ENCODE measurements at regions not wholly inside any gene's neighbourhood (a gene's known extent, or its start where the extent isn't known, plus 50 kb on each side); places are given as distances from the start of the nearest gene placed in this dataset.

DNA sequence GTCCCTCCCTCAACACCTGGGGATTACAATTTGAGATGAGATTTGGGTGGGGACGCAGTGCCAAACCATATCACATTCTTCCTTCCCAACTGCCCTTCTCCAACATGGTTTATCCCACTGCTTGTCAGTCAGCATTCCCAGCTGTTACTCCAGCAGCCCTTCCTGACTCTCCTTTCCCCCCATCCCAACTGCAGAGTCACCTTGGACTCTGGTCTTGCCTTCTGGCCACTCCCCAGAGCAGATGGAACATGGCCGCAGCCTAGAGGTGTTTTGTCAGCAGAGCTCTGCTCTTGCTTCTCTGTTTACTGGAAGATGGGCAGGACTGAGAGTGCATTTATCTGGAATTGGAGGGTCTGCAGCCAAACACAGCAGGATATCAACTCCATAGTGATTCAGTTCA lies 51.2 kb upstream of the MEX3C start:
- Histone ChIP-seq H3K4me3 (ENCODE audit: low read depth in 1 of 2, low read length in 2 of 2) (no peak overlapping the region), H3K27me3 (ENCODE audit: insufficient read depth, low read length, poor library complexity) (no peaks in the 10 kb centered on the region), H3K9me3 (ENCODE audit: insufficient read depth, low read length, severe bottlenecking) (no peaks in the 10 kb centered on the region), H3K36me3 (ENCODE audit: insufficient read depth, low read length) (no peaks in the 10 kb centered on the region), H2AFZ (ENCODE audit: low read depth, low read length) (no peak overlapping the region), H4K20me1 (ENCODE audit: insufficient read depth, low read length) (no peaks in the 10 kb centered on the region), H3K79me2 (ENCODE audit: insufficient read depth, low read length) (no peaks in the 10 kb centered on the region), H3K4me1 (ENCODE audit: insufficient read depth, low read length) (no peaks in the 10 kb centered on the region), H3K4me2 (ENCODE audit: insufficient read depth, low read length) (no peak overlapping the region), H3K9ac (ENCODE audit: low read depth, low read length) (no peak overlapping the region), H3K27ac (ENCODE audit: low read length) (no peak overlapping the region)
- DNase-seq, result no peak
- no peak for ATAC-seq (ENCODE audit: insufficient read depth, low read depth)
- TF ChIP-seq, protein P1, sequence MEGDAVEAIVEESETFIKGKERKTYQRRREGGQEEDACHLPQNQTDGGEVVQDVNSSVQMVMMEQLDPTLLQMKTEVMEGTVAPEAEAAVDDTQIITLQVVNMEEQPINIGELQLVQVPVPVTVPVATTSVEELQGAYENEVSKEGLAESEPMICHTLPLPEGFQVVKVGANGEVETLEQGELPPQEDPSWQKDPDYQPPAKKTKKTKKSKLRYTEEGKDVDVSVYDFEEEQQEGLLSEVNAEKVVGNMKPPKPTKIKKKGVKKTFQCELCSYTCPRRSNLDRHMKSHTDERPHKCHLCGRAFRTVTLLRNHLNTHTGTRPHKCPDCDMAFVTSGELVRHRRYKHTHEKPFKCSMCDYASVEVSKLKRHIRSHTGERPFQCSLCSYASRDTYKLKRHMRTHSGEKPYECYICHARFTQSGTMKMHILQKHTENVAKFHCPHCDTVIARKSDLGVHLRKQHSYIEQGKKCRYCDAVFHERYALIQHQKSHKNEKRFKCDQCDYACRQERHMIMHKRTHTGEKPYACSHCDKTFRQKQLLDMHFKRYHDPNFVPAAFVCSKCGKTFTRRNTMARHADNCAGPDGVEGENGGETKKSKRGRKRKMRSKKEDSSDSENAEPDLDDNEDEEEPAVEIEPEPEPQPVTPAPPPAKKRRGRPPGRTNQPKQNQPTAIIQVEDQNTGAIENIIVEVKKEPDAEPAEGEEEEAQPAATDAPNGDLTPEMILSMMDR (IDR thresholded peaks at IDR 0.05; ENCODE audit: borderline replicate concordance, extremely low read depth, low read length, poor library complexity, severe bottlenecking), result no peak
- TF ChIP-seq EZH2 (IDR thresholded peaks at IDR 0.05; ENCODE audit: borderline replicate concordance, low read depth, low read length, severe bottlenecking), result no peak

DNA sequence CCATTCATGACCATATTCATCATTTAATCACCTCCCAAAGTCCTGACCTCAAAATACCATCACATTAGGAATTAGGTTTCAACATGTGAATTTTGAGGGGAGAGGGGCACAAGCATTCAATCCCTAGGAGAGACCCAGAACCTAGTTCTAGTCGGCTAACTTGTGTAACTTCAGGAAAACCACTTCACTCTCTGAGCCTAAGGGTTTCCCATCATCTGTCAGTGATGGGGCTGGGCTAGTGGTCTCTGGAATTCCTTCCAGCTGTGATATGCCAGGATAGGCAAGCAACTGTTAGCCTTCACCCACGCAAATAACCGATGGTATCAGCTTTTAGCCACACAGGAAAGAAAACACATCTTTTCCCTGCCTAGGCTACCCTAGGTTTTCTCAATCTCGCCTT lies 52.5 kb upstream of the MEX3C start:
- Histone ChIP-seq H3K9ac (ENCODE audit: low read depth, low read length) (no peak overlapping the region), H2AFZ (ENCODE audit: low read depth, low read length) (no peak overlapping the region), H4K20me1 (ENCODE audit: insufficient read depth, low read length) (no peaks in the 10 kb centered on the region), H3K4me2 (ENCODE audit: insufficient read depth, low read length) (no peak overlapping the region), H3K4me1 (ENCODE audit: insufficient read depth, low read length) (no peaks in the 10 kb centered on the region), H3K36me3 (ENCODE audit: insufficient read depth, low read length) (no peaks in the 10 kb centered on the region), H3K79me2 (ENCODE audit: insufficient read depth, low read length) (no peaks in the 10 kb centered on the region), H3K27ac (ENCODE audit: low read length) (no peak overlapping the region), H3K9me3 (ENCODE audit: insufficient read depth, low read length, severe bottlenecking) (no peaks in the 10 kb centered on the region), H3K27me3 (ENCODE audit: insufficient read depth, low read length, poor library complexity) (no peaks in the 10 kb centered on the region), H3K4me3 (ENCODE audit: low read depth in 1 of 2, low read length in 2 of 2) (no peak overlapping the region)
- ATAC-seq (ENCODE audit: insufficient read depth, low read depth) (no peak), DNase-seq (no peak)
- TF ChIP-seq, protein P1 (IDR thresholded peaks at IDR 0.05; ENCODE audit: borderline replicate concordance, extremely low read depth, low read length, poor library complexity, severe bottlenecking), result no peak
- TF ChIP-seq EZH2 (IDR thresholded peaks at IDR 0.05; ENCODE audit: borderline replicate concordance, low read depth, low read length, severe bottlenecking), result no peak

DNA sequence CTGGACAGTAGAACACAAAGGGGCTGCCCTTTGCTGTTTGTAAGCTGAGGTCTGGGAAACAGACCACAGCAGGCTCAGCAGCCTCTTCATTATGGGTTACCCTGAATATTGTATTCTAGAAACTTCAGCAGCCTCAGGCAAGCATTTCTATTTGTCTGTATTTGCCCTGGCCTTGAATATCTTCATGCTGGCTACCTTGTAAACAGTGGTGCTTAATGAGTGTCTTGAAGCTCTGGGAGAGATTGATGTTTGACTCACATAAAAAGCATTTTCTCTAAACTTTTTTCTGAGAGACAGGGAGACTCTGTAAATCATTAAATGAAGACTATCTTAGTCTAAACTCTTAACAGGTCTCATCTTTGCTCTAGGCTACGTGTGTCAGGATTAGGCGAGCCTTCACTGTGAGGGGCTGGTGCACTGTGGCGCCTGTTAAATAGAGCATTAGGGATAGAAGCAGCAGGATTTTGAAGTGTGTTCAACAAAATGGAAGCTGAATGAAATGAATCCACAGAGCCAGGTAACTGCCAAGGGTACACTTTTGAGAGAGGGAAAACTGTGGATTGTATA lies 53.1 kb upstream of the MEX3C start:
- no peak overlapping the region for H3K27ac ChIP-seq (ENCODE audit: low read length)
- no peak overlapping the region for H2AFZ ChIP-seq (ENCODE audit: low read depth, low read length)
- H3K9ac ChIP-seq (ENCODE audit: low read depth, low read length), result no peak overlapping the region
- H4K20me1 ChIP-seq (ENCODE audit: insufficient read depth, low read length), result no peaks in the 10 kb centered on the region
- no peak for ATAC-seq (ENCODE audit: insufficient read depth, low read depth)
- TF ChIP-seq, protein P1 (IDR thresholded peaks at IDR 0.05; ENCODE audit: borderline replicate concordance, extremely low read depth, low read length, poor library complexity, severe bottlenecking), result no peak
- TF ChIP-seq EZH2 (IDR thresholded peaks at IDR 0.05; ENCODE audit: borderline replicate concordance, low read depth, low read length, severe bottlenecking), result no peak
- H3K4me1 ChIP-seq (ENCODE audit: insufficient read depth, low read length), result no peaks in the 10 kb centered on the region
- H3K4me3 ChIP-seq (ENCODE audit: low read depth in 1 of 2, low read length in 2 of 2), result no peak overlapping the region
- H3K4me2 ChIP-seq (ENCODE audit: insufficient read depth, low read length), result no peak overlapping the region
- DNase-seq, result no peak
- H3K36me3 ChIP-seq (ENCODE audit: insufficient read depth, low read length), result no peaks in the 10 kb centered on the region
- no peaks in the 10 kb centered on the region for H3K27me3 ChIP-seq (ENCODE audit: insufficient read depth, low read length, poor library complexity)
- H3K9me3 ChIP-seq (ENCODE audit: insufficient read depth, low read length, severe bottlenecking), result no peaks in the 10 kb centered on the region
- no peaks in the 10 kb centered on the region for H3K79me2 ChIP-seq (ENCODE audit: insufficient read depth, low read length)

DNA sequence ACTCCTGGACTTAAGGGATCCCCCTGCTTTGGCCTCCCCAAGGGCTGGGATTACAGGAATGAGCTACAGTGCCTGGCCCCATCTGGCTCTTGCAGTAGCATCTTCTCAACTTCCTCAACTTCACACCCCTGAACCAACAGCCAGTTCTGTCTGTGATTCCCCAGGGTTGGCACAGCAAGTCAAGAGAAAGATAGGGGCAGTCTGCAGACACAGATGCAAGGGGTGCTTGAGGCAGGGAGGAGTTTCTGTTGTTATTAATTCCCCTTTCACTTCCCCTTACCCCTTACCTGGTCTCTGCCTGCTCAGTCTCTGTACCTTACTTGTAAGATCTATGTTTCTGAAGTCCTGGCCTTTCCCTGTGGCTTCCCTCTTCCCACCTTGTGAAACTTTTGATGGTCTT lies 54.1 kb upstream of the MEX3C start:
- no peak for ATAC-seq (ENCODE audit: insufficient read depth, low read depth)
- no peak overlapping the region for H3K9ac ChIP-seq (ENCODE audit: low read depth, low read length)
- DNase-seq, result no peak
- no peaks in the 10 kb centered on the region for H3K4me1 ChIP-seq (ENCODE audit: insufficient read depth, low read length)
- H2AFZ ChIP-seq (ENCODE audit: low read depth, low read length), result no peak overlapping the region
- H4K20me1 ChIP-seq (ENCODE audit: insufficient read depth, low read length), result no peaks in the 10 kb centered on the region
- H3K27me3 ChIP-seq (ENCODE audit: insufficient read depth, low read length, poor library complexity), result no peaks in the 10 kb centered on the region
- H3K79me2 ChIP-seq (ENCODE audit: insufficient read depth, low read length), result no peaks in the 10 kb centered on the region
- no peak overlapping the region for H3K4me3 ChIP-seq (ENCODE audit: low read depth in 1 of 2, low read length in 2 of 2)
- H3K4me2 ChIP-seq (ENCODE audit: insufficient read depth, low read length), result no peak overlapping the region
- no peaks in the 10 kb centered on the region for H3K36me3 ChIP-seq (ENCODE audit: insufficient read depth, low read length)
- no peak overlapping the region for H3K27ac ChIP-seq (ENCODE audit: low read length)
- H3K9me3 ChIP-seq (ENCODE audit: insufficient read depth, low read length, severe bottlenecking), result no peaks in the 10 kb centered on the region
- no peak for TF ChIP-seq EZH2 (IDR thresholded peaks at IDR 0.05; ENCODE audit: borderline replicate concordance, low read depth, low read length, severe bottlenecking)
- TF ChIP-seq, protein P1 (IDR thresholded peaks at IDR 0.05; ENCODE audit: borderline replicate concordance, extremely low read depth, low read length, poor library complexity, severe bottlenecking), result no peak
